GM19023 (cell line): ENCODE measurements at regions not wholly inside any gene's neighbourhood (a gene's known extent, or its start where the extent isn't known, plus 50 kb on each side); places are given as distances from the start of the nearest gene placed in this dataset.
"Not testable (repeated sequence)": the region's sequence is repeated elsewhere in the genome, so short reads cannot be mapped to it uniquely, and the experiment has no call there.

Experiments used
- ATAC-seq: cut with Tn5 transposase; IDR thresholded peaks from one replicate; pipeline ENCODE4 v1.9.1; 2021; ENCODE audit warnings: mild to moderate bottlenecking, moderate library complexity; ENCODE audit not compliant: unreplicated experiment

GRCh38 chr5:42870882-42871418 is 59.3 kb upstream of the SELENOP start:
- ATAC-seq = no peak

GRCh38 chr5:42868417-42868816 is 56.7 kb upstream of the SELENOP start:
- ATAC-seq = not testable (repeated sequence)

DNA sequence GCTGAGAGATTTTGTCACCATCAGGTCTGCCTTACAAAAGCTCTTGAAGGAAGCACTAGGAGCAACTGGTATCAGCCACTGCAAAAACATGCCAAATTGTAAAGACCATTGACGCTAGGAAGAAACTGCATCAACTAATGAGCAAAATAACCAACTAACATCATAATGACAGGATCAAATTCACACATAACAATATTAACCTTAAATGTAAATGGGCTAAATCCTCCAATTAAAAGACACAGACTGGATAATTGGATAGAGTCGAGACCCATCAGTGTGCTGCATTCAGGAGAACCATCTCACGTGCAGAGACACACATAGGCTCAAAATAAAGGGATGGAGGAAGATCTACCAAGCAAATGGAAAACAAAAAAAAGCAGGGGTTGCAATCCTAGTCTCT is 53.1 kb upstream of the SELENOP start:
- ATAC-seq = not testable (repeated sequence)
